IMR-90 (cell line): ENCODE measurements at regions not wholly inside any gene's neighbourhood (a gene's known extent, or its start where the extent isn't known, plus 50 kb on each side); places are given as distances from the start of the nearest gene placed in this dataset.

ENCODE experiments used
- ATAC-seq: fragments of 200-7000 bp; cut with Tn5 transposase; 2 replicates; pipeline ENCODE4 v1.9.1; 2020; ENCODE audit warnings: low read depth, mild to moderate bottlenecking, moderate library complexity
- BruUV-seq: library from RNA; stranded (reverse); fragments of 400-500 nt; replicated peaks from 2 replicates; lab custom pipeline; 2021; lab: Mats Ljungman, UMichigan
- CTCF ChIA-PET: fragments of 300-600 bp; formaldehyde crosslinking; extraction: SDS; loops from one replicate; lab custom pipeline; 2021; ENCODE audit warnings: antibody characterized with exemption; lab: Yijun Ruan, JAX
- POLR2A ChIA-PET: fragments of 300-600 bp; sonication (Branson Sonifier 250); formaldehyde crosslinking; loops from one replicate; lab custom pipeline; 2022; ENCODE audit warnings: antibody characterized with exemption; ENCODE audit not compliant: unreplicated experiment; lab: Charles Lee
- DNase-seq: peaks from one replicate; pipeline ENCODE4 v3.0.0; 2013
- H2AFZ ChIP-seq: replicated peaks from 2 replicates; pipeline ENCODE3; 2013; ENCODE audit warnings: low read length, mild to moderate bottlenecking; ENCODE audit not compliant: poor library complexity
- H2AK5ac ChIP-seq: 2 replicates; pipeline ENCODE4 v1.6.1; 2013; ENCODE audit warnings: low read depth, low read length, inconsistent platforms
- H2AK9ac ChIP-seq: replicated peaks from 2 replicates; pipeline ENCODE3; 2013; ENCODE audit warnings: mild to moderate bottlenecking, low read depth, low read length, moderate library complexity; ENCODE audit not compliant: poor library complexity
- H2BK120ac ChIP-seq: 2 replicates; pipeline ENCODE4 v1.6.1; 2013; ENCODE audit warnings: low read depth, low read length, inconsistent platforms
- H2BK15ac ChIP-seq: 3 replicates; pipeline ENCODE4 v1.6.1; 2013; ENCODE audit warnings: low read depth, low read length, inconsistent platforms
- H2BK20ac ChIP-seq: 2 replicates; pipeline ENCODE4 v1.6.1; 2013; ENCODE audit warnings: low read depth, mild to moderate bottlenecking, inconsistent platforms, low read length, moderate library complexity
- H2BK5ac ChIP-seq: 2 replicates; pipeline ENCODE4 v1.6.1; 2013; ENCODE audit warnings: mild to moderate bottlenecking, low read depth, low read length, inconsistent platforms; ENCODE audit not compliant: poor library complexity, severe bottlenecking
- H3K14ac ChIP-seq: replicated peaks from 2 replicates; pipeline ENCODE4 v1.6.1; 2013; ENCODE audit warnings: low read depth, low read length, inconsistent platforms
- H3K18ac ChIP-seq: 2 replicates; pipeline ENCODE4 v1.6.1; 2013; ENCODE audit warnings: low read depth, low read length, control low read depth
- H3K23ac ChIP-seq: 2 replicates; pipeline ENCODE4 v1.6.1; 2013; ENCODE audit warnings: low read depth, low read length, inconsistent platforms
- H3K27ac ChIP-seq: 2 replicates; pipeline ENCODE4 v1.5.1; 2013; ENCODE audit warnings: mild to moderate bottlenecking, control low read depth, low read length; ENCODE audit not compliant: insufficient read depth
- H3K27me3 ChIP-seq: 2 replicates; pipeline ENCODE4 v1.6.1; 2013; ENCODE audit warnings: low read length; ENCODE audit not compliant: control insufficient read depth, insufficient read depth
- H3K36me3 ChIP-seq: 2 replicates; pipeline ENCODE4 v1.6.1; 2013; ENCODE audit warnings: low read length, mixed read lengths; ENCODE audit not compliant: control insufficient read depth, insufficient read depth
- H3K4ac ChIP-seq: 2 replicates; pipeline ENCODE4 v1.6.1; 2013; ENCODE audit warnings: low read depth, low read length, inconsistent platforms
- H3K4me1 ChIP-seq: 2 replicates; pipeline ENCODE4 v1.6.1; 2013; ENCODE audit warnings: low read length, mixed read lengths; ENCODE audit not compliant: control insufficient read depth, insufficient read depth
- H3K4me2 ChIP-seq: 2 replicates; pipeline ENCODE4 v1.6.1; 2013; ENCODE audit warnings: low read depth, mild to moderate bottlenecking, control low read depth, low read length, moderate library complexity
- H3K4me3 ChIP-seq: 2 replicates; pipeline ENCODE4 v1.5.1; 2013; ENCODE audit warnings: low read depth, mild to moderate bottlenecking, control low read depth, low read length, moderate library complexity; ENCODE audit not compliant: insufficient read depth
- H3K56ac ChIP-seq: 2 replicates; pipeline ENCODE4 v1.6.1; 2013; ENCODE audit warnings: low read length, inconsistent platforms; ENCODE audit not compliant: insufficient read depth; ENCODE audit errors: extremely low read depth
- H3K79me1 ChIP-seq, 2 experiments: 2 replicates each; pipeline ENCODE4 v1.6.1; 2013; ENCODE audit warnings: low read length in 2 of 2, inconsistent platforms in 1 of 2, low read depth in 1 of 2
- H3K9ac ChIP-seq: 2 replicates; pipeline ENCODE4 v1.6.1; 2013; ENCODE audit warnings: low read depth, low read length, control low read depth
- H3K9me1 ChIP-seq: 2 replicates; pipeline ENCODE4 v1.6.1; 2013; ENCODE audit warnings: low read length, inconsistent platforms; ENCODE audit not compliant: insufficient read depth
- H3K9me3 ChIP-seq: 2 replicates; pipeline ENCODE4 v1.6.1; 2013; ENCODE audit warnings: low read length; ENCODE audit not compliant: control insufficient read depth, insufficient read depth
- H4K20me1 ChIP-seq: 2 replicates; pipeline ENCODE4 v1.6.1; 2013; ENCODE audit warnings: low read length, inconsistent platforms; ENCODE audit not compliant: insufficient read depth
- H4K5ac ChIP-seq: 2 replicates; pipeline ENCODE4 v1.6.1; 2013; ENCODE audit warnings: mild to moderate bottlenecking, low read depth, low read length, control low read depth
- H4K8ac ChIP-seq, 2 experiments: 2 replicates each; pipeline ENCODE4 v1.6.1; 2013; ENCODE audit warnings: low read depth in 2 of 2, low read length in 2 of 2, control low read depth in 1 of 2, inconsistent platforms in 1 of 2
- H4K91ac ChIP-seq: 2 replicates; pipeline ENCODE4 v1.6.1; 2013; ENCODE audit warnings: low read depth, low read length, inconsistent platforms; ENCODE audit not compliant: insufficient read depth
- MAFK ChIP-seq: IDR thresholded peaks from 2 replicates; pipeline ENCODE4 v1.6.1; 2012; ENCODE audit warnings: low read depth, low read length, improper control_type of control experiment
- POLR2A ChIP-seq: IDR thresholded peaks from 2 replicates; pipeline ENCODE4 v1.6.1; 2012; ENCODE audit warnings: mild to moderate bottlenecking, low read depth, low read length
- WGBS, 2 experiments: methylation state at CpG; one replicate each; pipeline versions ENCODE4 v1.1.5 to v1.1.7; 2013; ENCODE audit warnings: missing lambda C conversion rate in 2 of 2; ENCODE audit not compliant: insufficient read length in 1 of 2; ENCODE audit errors: extremely low coverage in 2 of 2; 5-methylcytosine and 5-hydroxymethylcytosine counted together
- dilution Hi-C: fragments of 300-500 bp; cut with HindIII; formaldehyde crosslinking; loops from one replicate; pipeline ENCODE4 v1.14.3; 2018; ENCODE audit warnings: low sequenced_read_pairs; ENCODE audit not compliant: unreplicated experiment
- in situ Hi-C: fragments of 300-500 bp; cut with MboI; formaldehyde crosslinking; loops from 3 replicates; pipeline ENCODE4 v1.14.3; 2019; ENCODE audit warnings: low sequenced_read_pairs, inconsistent platforms, mixed read lengths
- intact Hi-C: fragments of 100-400 bp; cut with micrococcal nuclease; formaldehyde crosslinking; loops from 2 replicates; pipeline ENCODE4 v1.10.0; 2022

GRCh38 chr2:116585669-116586327 lies 1228.7 kb upstream of the DDX18 start:
- no peak for DNase-seq
- H2AK5ac ChIP-seq = no peak overlapping the region
- no CpG with 5 or more reads among the region's 2 CpGs for WGBS, 2 experiments
- H2AFZ ChIP-seq = no peak overlapping the region
- H3K14ac ChIP-seq = no peak overlapping the region
- no peak overlapping the region for H3K27ac ChIP-seq
- H3K79me1 ChIP-seq = no peaks in the 10 kb centered on the region
- H2BK5ac ChIP-seq = no peak overlapping the region
- H3K9me3 ChIP-seq = no peaks in the 10 kb centered on the region
- no peak overlapping the region for H3K56ac ChIP-seq
- no peak overlapping the region for H2BK20ac ChIP-seq
- TF ChIP-seq MAFK (no peak), POLR2A (no peak)
- H3K4ac ChIP-seq = no peak overlapping the region
- POLR2A ChIA-PET = no interaction called here
- H4K5ac ChIP-seq = no peak overlapping the region
- CTCF ChIA-PET = no interaction called here
- no peak overlapping the region for H3K9ac ChIP-seq
- H2BK120ac ChIP-seq = no peak overlapping the region
- in situ Hi-C loops (no loop called here), dilution Hi-C loops (no loop called here), intact Hi-C loops (no loop called here)
- BruUV-seq = no TSS peak
- H3K36me3 ChIP-seq = no peaks in the 10 kb centered on the region
- no peak overlapping the region for H4K8ac ChIP-seq
- H3K4me2 ChIP-seq = no peak overlapping the region
- no peak overlapping the region for H3K4me3 ChIP-seq
- no peak for ATAC-seq
- no peak overlapping the region for H2AK9ac ChIP-seq
- H2BK15ac ChIP-seq = no peak overlapping the region
- no peaks in the 10 kb centered on the region for H3K9me1 ChIP-seq
- no peaks in the 10 kb centered on the region for H3K4me1 ChIP-seq
- H4K20me1 ChIP-seq = no peaks in the 10 kb centered on the region
- H3K27me3 ChIP-seq = no peaks in the 10 kb centered on the region
- no peak overlapping the region for H3K18ac ChIP-seq
- no peak overlapping the region for H4K91ac ChIP-seq
- no peak overlapping the region for H3K23ac ChIP-seq
